22Rv1 (cell line): ENCODE measurements at regions not wholly inside any gene's neighbourhood (a gene's known extent, or its start where the extent isn't known, plus 50 kb on each side); places are given as distances from the start of the nearest gene placed in this dataset.
"Not testable (repeated sequence)": the region's sequence is repeated elsewhere in the genome, so short reads cannot be mapped to it uniquely, and the experiment has no call there.

Experiments
- CTCF ChIP-seq: fragments of 450-650 bp; IDR thresholded peaks from 2 replicates; pipeline ENCODE4 v1.5.1; 2017; ENCODE audit warnings: mild to moderate bottlenecking
- ZFX ChIP-seq: fragments of 450-650 bp; IDR thresholded peaks from 2 replicates; pipeline ENCODE4 v1.6.1; 2017; ENCODE audit warnings: antibody characterized with exemption, borderline replicate concordance

- not testable (repeated sequence) for TF ChIP-seq CTCF, ZFX
Observed at GRCh38 chr3:154902495-154902894, 177.6 kb upstream of the MME start.
